GM12892 (cell line): ENCODE measurements at regions not wholly inside any gene's neighbourhood (a gene's known extent, or its start where the extent isn't known, plus 50 kb on each side); places are given as distances from the start of the nearest gene placed in this dataset.

Experiments
- POLR2A ChIP-seq: IDR thresholded peaks from 2 replicates; pipeline ENCODE4 v1.6.1; 2011; ENCODE audit warnings: low read depth, low read length, control low read depth
- POLR2AphosphoS5 ChIP-seq: IDR thresholded peaks from 2 replicates; pipeline ENCODE4 v1.6.1; 2011; ENCODE audit warnings: low read depth, low read length, control low read depth

- TF ChIP-seq POLR2AphosphoS5 (no peak), POLR2A (no peak)
Measured at GRCh38 chr12:25728056-25728595, 175.0 kb upstream of the LMNTD1 start.
